HG02759 (cell line): ENCODE measurements at regions not wholly inside any gene's neighbourhood (a gene's known extent, or its start where the extent isn't known, plus 50 kb on each side); places are given as distances from the start of the nearest gene placed in this dataset.
"Not testable (repeated sequence)": the region's sequence is repeated elsewhere in the genome, so short reads cannot be mapped to it uniquely, and the experiment has no call there.

Source experiments
- ATAC-seq: cut with Tn5 transposase; IDR thresholded peaks from one replicate; pipeline ENCODE4 v1.9.1; 2021; ENCODE audit warnings: mild to moderate bottlenecking, moderate library complexity; ENCODE audit not compliant: unreplicated experiment

DNA sequence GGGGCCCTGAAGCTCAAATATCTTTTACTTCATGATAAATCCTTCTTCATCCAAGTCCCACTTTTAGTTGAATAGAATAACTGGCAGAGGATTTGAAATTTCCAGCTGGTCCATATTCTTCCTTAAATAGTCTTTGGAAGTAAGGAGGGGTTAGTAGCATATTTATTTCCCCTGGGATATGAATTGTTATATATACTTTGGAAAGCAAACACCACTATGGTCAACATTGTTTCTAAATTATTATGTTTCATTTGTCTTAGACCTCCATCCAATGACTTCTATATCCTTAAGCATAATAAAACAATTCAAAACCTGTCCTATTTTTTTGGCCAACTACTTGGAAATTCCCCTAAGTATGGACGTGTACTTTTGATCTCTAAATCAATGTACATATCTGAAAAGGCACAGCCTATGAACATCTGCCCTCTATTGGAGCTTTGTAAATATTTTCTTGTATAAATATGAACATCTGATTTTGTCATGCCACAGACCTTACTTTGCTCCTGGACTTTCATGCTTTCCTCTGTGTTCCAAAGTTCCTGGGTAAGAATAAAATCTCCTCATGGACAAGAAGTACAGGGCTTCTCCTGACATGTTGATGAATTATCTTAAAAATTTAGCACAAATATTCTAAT, 1212.0 kb downstream of the GALC start:
- ATAC-seq = no peak

DNA sequence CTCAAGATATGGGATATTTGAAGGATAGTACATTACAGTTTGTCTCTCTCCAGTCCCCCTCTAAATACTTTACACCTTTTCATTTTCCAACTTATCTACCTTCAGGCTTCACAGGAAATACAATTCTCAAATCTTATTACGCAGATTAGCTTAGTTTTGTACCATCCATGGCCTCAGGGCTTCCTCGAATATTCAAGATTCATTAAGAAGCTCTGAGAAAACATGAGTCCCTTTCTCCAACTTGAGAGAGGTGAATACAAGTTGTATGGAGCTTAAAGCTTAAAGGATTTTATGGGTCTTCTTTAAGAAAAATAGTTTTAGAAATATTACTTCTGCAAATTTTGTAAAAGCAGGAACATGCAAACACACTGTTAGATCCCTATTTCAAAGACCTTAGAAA, 1212.5 kb downstream of the GALC start:
- ATAC-seq = no peak

DNA sequence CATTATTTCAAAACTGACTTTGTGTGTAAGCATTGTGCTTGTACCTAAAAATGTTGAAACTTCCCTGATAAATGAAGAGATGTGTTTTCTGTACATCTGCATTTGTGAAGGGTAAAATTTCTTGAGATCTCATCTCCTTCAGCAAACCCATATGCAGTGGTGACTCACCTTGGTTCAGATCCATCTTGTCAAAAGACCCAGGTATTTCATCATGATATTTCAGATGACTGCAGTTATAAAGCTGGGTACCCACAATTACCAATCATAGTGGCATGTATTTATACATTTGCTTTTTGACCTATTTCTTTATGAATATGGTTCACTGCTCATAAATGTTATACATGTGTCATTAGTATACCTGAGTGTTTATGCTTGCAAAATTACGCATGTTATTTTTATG, 1213.6 kb downstream of the GALC start:
- ATAC-seq = no peak

DNA sequence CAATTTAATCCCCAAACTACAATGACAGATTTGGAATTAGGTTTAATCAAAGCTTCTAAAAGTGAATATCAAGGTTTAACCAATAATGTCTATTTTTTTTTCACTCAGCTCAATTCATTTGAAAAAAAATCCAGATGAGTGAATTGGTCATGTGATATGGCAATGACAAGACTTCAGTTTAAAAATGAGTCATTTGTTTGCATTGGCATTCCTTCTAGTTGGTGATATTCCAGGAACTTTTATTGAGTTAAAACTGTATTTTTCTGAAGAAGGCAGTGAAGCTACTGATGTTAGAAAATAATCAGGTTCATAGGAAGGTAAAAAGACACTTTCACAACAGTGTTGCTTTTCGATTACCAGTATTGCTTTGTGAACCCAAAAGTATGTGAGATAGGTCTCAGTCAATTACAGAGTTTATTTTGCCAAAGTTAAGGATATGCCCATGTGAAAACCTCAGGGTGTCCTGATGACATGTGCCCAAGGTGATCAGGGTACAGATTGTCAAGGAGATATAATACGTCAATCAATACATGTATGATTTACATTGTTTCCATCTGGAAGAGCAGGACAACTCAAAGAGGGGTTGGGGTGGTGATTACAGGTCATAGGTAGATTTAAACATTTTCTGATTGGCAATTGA, 1214.9 kb downstream of the GALC start:
- ATAC-seq = no peak

DNA sequence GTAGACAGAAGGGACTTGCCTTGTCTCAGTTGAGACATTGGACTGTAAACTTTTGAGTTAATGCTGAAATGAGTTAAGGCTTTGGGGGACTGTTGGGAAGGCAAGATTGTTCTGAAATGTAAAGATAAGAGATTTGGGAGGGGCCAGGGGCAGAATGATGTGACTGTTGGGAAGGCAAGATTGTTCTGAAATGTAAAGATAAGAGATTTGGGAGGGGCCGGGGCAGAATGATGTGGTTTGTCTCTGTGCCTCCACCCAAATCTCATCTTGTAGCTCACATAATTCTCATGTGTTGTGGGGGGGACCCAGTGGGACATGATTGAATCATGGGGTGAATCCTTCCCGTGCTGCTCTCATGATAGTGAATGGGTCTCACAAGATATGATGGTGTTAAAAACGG, 1217.1 kb downstream of the GALC start:
- not testable (repeated sequence) for ATAC-seq

DNA sequence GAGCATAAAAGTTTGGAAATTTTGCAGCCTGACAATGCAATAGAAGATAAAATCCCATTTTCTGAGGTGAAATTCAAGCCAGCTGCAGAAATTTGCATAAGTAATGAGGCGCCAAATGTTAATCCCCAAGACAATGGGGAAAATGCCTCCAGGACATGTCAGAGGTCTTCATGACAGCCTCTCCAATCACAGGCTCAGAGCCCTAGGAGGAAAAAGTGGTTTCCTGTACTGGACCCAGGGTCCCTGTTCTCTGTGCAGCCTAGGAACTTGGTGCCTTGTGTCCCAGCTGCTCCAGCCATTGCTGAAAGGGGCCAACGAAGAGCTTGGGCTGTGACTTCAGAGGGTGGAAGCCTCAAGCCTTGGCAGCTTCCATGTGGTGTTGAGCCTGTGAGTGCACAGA, 1218.1 kb downstream of the GALC start:
- no peak for ATAC-seq

DNA sequence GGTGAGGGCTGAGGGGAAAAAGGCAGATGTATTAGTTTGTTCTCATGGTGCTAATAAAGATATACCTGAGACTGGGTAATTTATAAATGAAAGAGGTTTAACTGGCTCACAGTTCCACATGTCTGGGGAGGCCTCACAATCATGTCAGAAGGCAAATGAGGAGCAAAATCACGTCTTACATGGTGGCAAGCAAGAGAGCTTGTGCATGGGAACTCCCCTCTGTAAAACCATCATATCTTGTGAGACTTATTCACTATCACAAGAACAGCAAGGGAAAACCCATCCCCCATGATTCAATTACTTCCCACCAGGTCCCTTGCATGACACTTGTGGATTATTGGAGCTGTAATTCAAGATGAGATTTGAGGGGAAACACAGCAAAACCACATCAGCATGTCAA, 1220.9 kb downstream of the GALC start:
- no peak for ATAC-seq

DNA sequence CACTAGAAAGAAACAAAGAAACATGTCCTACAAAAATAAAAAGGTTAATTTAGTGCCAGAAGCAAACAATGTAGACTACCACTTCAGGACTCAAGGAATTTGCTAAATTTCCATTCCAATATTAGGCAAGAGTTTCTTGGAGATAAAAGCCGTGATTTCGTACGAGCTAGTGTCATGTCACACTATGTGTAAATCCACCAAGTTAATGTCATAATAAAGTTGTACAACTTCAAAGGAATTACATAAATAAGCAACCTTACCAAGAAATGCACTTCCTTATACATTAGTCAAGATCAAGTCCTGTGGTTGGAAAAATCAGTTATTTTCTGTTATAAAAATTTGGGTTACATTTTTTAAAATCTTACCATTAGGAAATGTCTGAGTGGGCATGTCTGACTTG, 1222.8 kb downstream of the GALC start:
- no peak for ATAC-seq

DNA sequence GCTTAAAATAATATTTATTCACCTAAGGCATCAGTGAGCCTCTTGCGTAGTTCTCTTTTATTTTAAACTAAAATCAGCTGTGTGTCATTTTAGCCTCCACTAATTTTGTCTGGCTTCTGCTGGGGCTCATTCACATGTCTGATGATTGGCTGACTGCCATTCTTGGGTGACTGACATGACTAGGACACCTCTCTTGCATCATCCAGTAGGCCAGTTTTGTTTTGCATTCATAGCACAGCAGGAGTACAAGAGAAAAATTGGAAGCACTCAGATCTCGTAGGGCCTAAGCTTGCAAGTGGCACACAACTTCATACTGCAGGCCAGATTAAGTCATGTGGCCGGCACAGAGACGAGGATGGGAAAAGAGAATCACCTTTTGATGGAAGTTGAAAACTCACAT, 1226.5 kb downstream of the GALC start:
- no peak for ATAC-seq

DNA sequence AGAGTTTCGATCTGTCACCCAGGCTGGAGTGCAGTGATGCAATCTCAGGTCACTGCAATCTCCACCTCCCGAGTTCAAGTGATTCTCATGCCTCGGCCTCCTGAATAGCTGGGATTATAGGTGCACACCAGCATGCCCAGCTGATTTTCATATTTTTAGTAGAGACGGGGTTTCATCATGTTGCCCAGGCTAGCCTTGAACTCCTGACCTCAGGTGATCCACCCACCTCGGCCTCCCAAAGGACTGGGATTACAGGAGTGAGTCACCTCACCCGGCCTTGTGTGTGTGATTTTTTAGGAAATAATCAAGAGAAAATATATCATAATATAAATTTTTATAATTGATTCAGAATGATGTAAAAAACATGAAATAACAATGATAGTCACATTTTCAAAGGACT, 1231.4 kb downstream of the GALC start:
- ATAC-seq = no peak

DNA sequence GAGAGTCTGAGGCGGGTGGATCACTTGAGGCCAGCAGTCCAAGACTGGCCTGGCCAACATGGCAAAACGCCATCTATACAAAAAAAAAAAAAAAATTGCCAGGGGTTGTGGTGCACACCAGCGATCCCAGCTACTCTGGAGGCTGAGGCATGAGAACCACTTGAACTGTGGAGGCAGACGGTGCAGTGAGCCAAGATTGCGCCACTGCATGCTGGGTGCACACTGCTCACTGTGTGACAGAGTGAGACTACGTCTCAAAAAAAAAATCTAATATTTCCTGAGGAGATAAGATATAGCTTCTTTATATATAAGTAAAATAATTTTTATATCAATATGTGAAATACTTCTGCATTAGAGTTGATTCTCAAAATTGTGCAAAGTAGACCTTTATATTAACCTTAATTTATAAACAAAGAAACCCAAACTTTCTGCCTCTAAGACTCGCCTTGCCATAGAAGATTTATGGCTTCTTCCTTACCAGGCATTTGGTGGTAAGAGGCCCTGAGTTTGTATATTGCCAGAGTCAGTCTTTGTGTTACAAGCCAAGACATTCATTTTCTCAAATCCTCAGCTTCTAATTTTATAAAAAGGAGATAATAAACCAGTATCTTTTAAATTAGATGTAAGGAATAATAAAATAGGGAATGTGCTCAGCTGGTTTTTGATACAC, 1226.7 kb downstream of the FLRT2 start:
- no peak for ATAC-seq

DNA sequence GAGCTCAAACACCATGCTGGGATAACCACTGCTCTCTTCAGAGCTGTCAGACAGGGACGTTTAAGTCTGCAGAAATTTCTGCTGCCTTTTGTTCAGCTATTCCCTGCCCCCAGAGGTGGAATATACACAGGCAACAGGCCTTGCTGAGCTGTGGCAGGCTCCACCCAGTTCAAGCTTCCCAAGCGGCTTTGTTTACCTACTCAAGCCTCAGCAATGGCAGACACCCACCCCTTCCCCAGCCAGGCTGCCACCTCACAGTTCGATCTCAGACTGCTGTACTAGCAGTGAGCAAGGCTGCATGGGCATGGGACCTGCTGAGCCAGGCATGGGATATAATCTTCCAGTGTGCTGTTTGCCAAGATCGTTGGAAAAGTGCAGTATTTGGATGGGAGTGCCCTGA, 1220.5 kb downstream of the FLRT2 start:
- not testable (repeated sequence) for ATAC-seq

DNA sequence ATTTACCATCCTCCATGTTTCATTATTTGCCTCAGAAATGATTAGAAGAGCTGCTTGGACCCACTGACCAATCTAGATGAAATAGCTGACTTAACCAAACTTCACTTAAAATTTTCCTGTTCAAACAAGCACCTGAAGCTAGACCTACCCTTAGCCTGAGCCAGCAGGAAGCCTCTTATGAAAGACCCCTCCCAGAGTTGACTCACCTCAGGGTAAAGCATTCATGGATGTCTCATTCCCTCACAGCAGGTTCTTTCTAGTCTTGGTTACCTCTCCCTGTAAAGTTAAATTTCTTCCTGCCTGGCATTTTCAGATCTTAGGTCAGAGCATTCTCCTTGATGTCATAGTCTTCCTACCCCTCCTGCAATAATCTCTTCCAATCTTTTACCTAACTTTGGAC, 1209.8 kb downstream of the FLRT2 start:
- ATAC-seq = no peak

DNA sequence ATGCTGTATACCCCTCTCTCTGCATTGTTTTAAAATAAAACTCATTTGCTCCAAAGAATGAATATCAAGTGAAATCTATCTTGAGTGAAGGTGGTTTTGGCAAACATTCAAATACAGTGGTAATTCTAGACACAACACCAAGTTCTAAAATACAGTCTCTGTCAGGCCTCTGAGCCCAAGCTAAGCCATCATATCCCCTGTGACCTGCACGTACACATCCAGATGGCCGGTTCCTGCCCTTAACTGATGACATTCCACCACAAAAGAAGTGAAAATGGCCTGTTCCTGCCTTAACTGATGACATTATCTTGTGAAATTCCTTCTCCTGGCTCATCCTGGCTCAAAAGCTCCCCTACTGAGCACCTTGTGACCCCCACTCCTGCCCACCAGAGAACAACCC, 1201.5 kb downstream of the FLRT2 start:
- ATAC-seq = not testable (repeated sequence)

DNA sequence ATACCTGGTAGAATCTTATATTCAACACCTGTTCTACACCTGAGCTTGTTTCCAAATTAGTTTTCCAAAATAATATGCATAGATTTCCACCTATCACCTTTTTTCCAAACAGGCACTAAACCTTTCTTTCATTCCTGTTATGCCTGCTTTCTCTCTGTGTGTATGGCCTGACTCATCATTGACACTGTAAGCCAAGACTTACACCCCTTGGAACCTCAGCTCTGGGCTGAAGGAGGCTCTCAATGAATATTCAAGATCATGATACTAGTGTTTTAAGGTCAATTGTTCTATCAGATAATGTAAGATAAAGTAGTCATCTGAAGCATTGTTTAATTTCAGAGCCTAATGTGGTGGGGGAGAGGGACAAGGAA, 1193.3 kb downstream of the FLRT2 start:
- no peak for ATAC-seq

DNA sequence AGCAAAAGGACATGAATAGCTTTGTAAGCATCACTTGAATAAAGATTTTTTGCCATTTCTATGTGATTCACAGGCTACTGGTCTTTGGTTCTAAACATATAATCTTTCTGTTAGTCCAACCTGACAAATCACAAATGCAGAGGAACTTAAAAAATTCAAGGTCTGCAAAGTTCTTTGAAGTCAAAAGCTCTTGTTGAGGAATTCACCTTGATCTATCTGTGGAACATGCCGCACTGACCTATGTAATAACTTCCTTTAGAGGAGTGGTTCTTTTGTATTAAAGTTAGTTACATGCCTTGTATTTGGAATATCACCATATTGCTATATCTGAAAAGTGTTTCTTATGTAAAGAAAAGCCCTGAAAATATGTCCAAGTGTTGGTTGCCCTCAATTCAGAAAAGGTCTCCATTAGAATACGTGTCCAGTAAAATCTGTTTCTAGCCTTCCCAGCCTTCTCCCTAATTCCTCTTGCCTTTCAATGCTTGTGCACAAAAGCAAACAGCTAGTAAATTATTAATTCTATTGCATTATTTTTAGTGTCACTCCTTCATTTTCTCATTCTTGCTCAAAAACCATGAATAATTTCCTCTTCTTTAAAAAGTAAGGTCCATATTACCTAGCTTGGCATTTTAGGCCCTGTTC, 1192.8 kb downstream of the FLRT2 start:
- no peak for ATAC-seq

DNA sequence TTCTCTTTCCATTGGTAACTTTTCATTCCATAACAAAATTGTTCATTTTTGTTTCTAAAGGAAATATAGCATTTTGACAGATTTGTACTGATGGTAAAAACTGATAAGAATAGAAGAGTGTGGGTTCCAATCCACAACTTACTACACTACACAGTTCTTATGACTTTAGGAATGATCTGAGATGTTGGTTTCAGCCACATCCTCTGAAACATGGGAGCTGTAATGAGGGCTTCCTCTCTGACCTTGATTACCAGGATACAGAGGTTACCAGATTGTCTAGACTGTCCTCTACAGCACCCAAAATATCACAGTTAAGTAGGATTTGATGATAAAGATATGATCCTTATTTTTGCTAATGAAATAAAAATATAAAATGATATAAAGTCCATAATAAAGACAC, 1184.6 kb downstream of the FLRT2 start:
- no peak for ATAC-seq

DNA sequence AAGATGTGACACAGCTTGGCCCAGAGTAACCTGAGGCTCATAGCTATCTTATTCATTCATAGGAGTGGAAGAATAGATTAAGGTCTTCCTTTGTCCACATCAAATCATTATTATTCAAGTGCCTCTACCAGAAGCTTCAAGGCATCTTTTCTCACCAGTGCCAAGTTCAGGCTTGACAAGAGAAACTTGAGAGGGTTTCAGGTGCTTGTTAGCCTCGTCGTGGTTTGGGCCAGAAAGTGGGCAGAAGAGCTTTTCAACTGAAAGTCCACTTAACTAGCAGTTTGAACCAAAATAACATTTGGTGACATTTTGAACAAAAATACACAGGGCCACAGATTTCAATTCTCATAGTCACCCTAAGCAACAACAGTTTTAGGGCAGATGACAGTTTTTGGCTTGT, 1184.2 kb downstream of the FLRT2 start:
- ATAC-seq = no peak

DNA sequence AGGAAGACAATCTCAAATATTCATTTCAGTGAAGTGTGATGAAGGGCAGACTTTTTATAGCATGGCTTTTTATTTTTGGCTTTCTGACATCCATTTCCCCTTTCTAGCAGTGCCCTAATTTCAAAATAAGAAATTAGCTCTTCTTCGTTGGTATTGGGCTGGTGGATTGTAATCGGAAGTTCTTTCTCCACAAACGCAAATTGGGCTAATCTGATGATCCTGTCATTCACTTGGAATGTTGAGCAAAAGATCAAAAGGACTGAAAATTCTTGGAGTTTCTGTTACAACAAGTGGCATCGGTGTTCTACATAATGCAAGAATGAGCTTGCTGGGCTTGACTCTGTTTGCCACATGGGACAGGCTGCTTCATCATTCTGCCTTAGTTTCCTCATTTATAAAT, 1182.8 kb downstream of the FLRT2 start:
- ATAC-seq = no peak

DNA sequence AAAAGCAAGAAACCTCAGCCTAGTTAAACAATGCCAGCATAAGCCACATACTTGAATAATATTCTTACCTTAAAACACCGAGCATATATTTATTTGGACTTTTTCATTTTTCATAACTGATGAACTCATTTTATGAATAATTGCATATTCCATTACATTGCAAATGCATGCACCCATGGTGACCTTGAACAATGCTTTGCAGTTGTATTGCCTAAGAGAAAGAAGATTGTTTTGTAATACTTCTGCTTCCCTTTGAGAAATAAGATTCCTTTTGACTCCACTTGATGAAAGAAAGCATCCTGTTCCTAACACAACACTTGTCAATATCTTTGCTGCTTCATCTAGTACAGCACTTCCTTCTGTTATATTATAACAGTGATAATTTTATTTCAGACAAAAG, 1182.2 kb downstream of the FLRT2 start:
- ATAC-seq = no peak

DNA sequence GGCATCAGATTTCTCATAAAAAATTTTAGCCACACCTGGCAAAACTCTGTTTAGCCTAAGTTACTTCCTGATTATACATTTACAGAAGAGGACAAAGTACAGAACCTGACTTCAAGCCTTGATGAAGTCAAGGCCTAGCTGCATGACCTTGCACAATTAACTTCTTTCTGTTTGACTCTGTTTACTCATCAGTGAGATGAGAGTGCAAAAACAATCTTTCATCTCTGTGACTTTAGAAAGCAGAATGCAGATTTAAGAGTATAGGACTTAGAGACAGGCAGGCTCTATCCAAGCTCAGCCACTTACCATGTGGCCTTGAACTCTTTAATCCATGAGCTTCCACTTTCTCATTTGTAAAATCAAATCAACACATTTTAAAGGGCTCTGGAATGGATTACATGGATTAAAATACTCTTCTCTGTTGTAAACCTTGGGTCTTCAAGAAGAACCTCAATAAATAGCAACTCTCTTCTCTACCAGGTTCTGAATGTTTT, 1178.9 kb downstream of the FLRT2 start:
- no peak for ATAC-seq

DNA sequence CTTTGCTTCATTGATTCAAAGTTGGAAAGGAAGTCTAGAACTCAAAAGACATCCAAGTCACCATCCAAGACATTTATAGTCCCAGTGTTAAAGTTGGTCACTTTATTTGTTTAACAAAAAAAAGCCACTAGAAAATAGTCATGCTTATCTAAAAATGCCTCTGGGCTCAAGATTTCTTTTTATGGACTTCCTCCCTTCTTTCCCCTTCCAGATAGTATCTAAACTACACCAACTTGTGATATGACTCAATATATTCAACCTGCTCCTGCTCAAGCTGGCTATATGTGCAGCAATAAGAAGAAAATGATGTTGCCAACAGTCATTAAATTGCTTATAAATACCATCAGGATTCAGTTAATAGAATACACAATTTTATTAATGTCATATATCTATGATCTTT, 1177.1 kb downstream of the FLRT2 start:
- no peak for ATAC-seq
